GM21367 (cell line): ENCODE measurements at regions not wholly inside any gene's neighbourhood (a gene's known extent, or its start where the extent isn't known, plus 50 kb on each side); places are given as distances from the start of the nearest gene placed in this dataset.

ENCODE experiments used
- ATAC-seq: cut with Tn5 transposase; IDR thresholded peaks from one replicate; pipeline ENCODE4 v1.9.1; 2021; ENCODE audit not compliant: unreplicated experiment

GRCh38 chr2:16167870-16168426 is 227.6 kb downstream of the MYCN start:
- ATAC-seq: no peak

GRCh38 chr2:16167451-16167861 is 227.1 kb downstream of the MYCN start:
- no peak for ATAC-seq

GRCh38 chr2:16166327-16166981 is 226.1 kb downstream of the MYCN start:
- no peak for ATAC-seq

GRCh38 chr2:16165518-16166326 is 225.4 kb downstream of the MYCN start:
- no peak for ATAC-seq

- ATAC-seq: no peak
Observed at GRCh38 chr2:16162491-16163040, 222.2 kb downstream of the MYCN start.

- ATAC-seq: no peak
Observed at GRCh38 chr2:16161768-16162490, 221.6 kb downstream of the MYCN start.

GRCh38 chr2:16161085-16161565 is 220.8 kb downstream of the MYCN start:
- no peak for ATAC-seq

GRCh38 chr2:16160281-16161084 is 220.1 kb downstream of the MYCN start:
- ATAC-seq: no peak

GRCh38 chr2:16156411-16156810 is 216.1 kb downstream of the MYCN start:
- no peak for ATAC-seq

GRCh38 chr2:16155766-16156165 is 215.4 kb downstream of the MYCN start:
- ATAC-seq: no peak

- ATAC-seq: no peak
Observed at GRCh38 chr2:16155366-16155765, 215.0 kb downstream of the MYCN start.

- ATAC-seq: no peak
Observed at GRCh38 chr2:16154501-16155280, 214.3 kb downstream of the MYCN start.

GRCh38 chr2:16154061-16154460 is 213.7 kb downstream of the MYCN start:
- no peak for ATAC-seq

GRCh38 chr2:16153754-16154035 is 213.3 kb downstream of the MYCN start:
- no peak for ATAC-seq

GRCh38 chr2:16152928-16153753 is 212.8 kb downstream of the MYCN start:
- no peak for ATAC-seq

GRCh38 chr2:16152071-16152927 is 211.9 kb downstream of the MYCN start:
- no peak for ATAC-seq

- no peak for ATAC-seq
Observed at GRCh38 chr2:16151651-16152050, 211.3 kb downstream of the MYCN start.

- no peak for ATAC-seq
Observed at GRCh38 chr2:16151281-16151570, 210.9 kb downstream of the MYCN start.
